HG03039 (cell line): ENCODE measurements at regions not wholly inside any gene's neighbourhood (a gene's known extent, or its start where the extent isn't known, plus 50 kb on each side); places are given as distances from the start of the nearest gene placed in this dataset.

Experiments
- ATAC-seq: cut with Tn5 transposase; IDR thresholded peaks from one replicate; pipeline ENCODE4 v1.9.1; 2021; ENCODE audit warnings: mild to moderate bottlenecking, moderate library complexity; ENCODE audit not compliant: unreplicated experiment

DNA sequence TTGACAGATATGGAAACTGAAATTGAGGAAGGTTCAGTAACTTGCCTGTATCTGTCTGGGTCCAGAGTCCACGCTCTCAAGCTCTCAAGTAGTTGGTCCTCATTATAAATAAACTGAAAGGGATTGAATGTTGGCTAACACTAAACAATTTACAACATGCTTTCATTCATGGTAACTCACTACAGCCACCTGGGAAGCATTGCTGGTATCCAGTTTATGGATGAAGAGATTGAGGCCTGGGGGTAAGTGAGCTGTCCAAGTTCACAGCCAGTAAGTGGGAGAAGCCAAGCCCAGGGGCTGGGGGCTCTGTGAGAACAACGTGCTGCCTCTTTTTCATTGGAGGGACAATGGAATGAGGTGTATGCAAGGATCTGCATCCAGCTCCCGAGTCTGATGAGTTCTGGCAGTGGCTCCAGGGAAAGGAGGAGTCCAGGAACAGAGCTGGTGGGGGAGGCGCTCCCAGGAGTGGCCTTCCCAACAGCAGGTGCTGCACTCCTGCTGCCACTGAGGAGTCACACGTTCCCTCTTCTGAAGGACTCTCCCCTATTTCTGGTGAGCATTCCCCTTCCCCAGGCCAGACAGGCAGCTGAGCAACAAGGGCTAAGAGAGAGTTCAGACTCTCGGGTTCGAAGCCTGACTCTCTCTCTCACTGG is 175.8 kb downstream of the CSNK2A3 start:
- no peak for ATAC-seq

DNA sequence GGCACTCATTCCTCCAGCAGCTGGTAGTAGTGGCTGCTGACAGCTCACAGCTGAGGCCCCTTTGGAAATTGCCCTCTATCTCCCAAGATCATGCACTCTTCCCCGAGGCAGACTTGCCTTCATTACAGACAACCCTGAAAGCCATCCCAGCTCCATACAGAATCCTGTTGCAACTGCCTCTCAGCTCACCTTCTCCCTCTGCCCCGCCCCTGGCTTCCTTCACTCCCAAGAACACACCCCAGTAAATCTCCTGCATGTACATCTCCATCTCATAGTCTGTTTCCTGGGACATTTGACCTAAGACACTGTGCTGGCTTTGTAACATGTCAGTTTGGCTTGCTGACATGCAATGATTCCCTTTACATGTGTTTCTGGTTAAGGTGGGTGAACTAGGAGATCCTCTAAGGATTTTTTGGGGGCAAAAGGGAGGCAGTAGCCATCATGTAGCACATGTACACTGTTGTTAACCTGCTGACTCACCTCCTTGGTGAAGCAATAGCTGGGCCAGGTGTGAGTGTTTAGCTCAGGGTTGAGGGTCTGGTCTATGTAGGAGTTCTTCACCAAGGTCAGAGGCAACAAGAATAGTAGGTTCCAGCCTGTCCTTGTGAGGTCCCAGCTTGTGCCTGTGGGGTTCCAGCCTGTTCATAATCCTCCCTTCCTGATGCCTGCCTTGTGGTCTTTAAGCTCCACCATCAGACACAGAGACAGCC is 179.6 kb downstream of the CSNK2A3 start:
- ATAC-seq: no peak

DNA sequence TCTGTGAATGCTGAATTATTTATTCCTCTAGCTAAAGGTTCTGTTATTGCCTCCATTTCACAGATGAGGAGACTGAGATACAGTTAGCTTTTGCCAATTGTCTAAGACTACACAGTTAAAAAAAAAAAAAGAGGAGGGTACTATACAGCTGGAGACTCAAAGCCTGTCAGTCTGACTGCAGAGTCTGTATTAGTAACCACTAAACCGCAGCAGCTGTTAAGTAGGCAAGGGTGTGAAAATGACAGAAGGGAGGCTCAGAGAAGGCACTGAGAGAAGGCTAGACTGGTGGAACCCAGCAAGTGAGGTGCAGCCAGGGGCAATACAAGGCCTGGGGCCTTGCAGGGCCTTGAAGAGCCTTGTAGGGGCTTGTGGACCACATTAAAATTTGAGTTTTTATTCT is 181.2 kb downstream of the CSNK2A3 start:
- peak; percentile 54 for ATAC-seq

DNA sequence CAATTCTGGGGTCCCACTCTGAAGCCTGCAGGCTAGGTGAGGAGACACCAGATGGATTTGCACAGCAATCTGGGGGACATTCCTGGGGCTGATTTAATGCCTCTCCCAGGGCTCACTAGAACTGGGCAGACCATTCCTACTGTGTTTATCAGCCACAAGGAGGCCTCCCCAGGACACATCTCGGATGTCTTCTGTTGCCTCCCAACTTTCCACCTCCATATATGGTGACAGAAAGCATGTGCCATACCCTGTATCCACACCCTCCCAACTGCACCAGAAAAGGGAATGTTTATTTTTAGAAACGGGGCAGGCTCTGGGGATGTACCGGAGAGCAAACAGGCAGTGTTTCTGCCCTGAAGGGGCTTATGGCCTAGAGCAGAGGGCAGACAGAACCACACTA is 181.8 kb downstream of the CSNK2A3 start:
- no peak for ATAC-seq

DNA sequence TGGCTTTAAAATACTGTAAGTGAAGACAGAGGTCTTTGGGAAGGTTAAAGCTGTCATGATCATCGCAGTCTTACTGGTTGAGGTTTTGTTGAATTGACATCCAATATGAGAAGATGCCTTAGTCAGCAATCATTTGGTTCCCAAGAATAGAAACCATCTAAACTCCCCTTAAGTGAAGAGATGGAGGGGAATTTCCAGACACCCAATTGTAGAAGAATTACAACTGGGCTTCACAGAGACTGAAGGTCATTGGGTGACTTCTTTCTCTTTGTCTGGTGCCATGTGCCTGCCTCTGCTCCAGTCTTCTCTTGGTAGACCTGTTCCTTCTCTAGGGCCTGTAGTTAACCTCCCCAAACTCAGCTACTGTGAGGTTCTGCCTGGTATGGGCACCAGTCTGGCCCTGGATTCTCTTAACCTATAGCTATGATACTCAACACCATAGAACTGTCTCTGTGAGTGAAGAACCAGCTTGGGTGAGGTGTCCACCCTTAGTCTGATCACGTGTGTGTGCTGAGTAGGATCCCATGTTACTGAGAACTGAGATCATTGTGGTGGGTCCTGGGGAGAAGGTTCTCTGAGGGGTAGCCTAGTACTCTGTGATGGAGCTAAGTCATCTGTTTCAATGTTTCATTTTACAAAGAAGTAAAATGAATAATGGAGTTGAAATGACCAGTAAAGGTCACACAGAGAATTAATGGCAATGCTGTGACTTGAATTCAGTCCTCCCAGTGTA is 182.5 kb downstream of the CSNK2A3 start:
- no peak for ATAC-seq

DNA sequence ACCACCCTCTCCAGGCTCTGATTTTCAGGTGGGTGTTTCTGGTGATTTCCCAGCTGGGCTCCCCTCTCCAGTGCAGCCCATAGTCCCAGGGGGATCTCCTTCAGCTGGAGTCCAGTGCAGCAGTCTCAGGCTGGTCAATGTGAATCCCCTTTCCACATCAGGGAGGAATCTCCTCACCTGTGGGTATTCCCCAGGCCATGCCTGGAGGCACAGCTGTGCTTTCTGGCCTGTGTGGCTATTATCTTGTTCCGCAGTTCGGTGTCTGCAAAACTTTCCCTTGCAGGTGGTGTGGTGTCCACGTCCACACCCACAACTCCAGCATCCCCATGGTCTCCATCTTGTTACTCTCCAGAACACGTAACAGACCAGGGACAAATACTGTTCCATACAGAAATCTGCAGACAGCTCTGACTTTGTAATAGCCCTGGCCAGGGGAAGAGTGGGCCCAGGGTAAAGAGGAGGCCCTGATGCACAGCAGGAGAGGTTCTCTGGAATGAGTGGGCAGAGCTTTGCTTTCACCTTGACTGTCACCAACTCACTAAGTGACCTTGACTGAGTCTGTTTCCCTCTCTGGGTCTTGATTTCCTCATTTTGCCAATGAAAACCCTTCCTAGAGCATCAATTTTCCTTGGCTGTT is 183.2 kb downstream of the CSNK2A3 start:
- no peak for ATAC-seq

DNA sequence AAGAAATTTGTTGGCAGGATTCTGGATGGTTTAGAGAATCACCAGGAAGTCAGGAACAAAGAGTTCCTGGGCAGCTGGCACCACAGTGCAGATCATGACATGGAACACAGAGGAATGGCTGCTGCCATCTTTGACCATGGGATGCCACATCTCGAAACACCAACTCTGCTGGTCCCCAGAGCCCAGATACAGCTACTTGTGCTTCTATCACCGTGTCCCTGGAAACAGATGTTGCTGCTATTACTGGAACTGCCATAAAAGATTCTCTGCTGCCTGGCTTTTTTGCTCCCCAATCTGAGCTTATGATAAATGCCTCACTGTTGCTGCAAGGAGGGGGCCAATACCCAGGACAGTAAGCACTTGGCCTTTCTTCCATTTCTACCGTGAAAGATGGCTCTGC is 185.2 kb downstream of the CSNK2A3 start:
- ATAC-seq: no peak

DNA sequence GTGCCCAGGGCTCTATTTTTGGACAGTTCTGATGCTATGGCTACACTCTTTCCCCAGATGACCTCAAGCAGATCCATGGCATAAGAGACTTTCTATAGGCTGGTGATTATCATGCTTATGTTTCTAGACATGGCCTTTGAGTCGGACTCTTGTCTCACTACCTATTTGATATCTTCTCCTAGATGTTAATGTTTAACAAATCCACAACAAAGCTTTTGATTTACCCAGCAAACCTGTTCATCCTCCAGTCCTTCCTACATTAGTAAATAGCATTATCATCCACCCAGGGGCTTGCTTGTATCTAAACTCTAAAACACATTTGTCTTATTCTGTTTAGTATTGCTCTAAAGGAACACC is 188.7 kb downstream of the CSNK2A3 start:
- no peak for ATAC-seq

DNA sequence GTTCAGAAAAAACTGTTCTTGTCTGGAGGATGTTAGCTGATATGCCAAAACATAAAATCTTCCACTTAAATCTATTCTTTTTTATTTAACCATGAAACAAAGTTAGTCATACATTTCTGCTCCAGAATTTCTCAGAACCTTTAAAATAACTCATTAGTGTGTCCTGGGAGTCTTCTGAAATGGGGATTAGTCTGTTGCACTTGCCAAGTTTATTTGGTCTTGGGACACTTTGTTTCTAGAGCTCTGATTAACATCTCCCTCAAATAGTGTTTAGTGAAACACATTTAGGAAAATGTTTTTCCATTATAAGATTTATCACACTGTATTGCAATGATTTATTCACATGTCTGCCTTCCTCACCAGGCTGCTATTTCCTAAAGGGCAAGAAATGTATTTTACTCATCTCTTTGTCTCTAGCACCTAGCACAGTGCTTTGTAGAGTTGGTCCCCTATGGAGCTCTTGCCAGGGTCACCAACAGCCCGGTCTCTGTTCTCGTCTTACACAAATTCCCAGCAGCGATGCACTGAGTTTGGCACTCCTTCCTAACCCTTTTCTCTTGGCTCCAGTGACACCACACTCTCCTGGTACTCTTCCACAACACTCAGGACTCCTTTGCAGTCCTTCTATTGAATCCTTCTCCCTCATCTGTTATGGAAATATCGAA is 189.2 kb downstream of the CSNK2A3 start:
- no peak for ATAC-seq

DNA sequence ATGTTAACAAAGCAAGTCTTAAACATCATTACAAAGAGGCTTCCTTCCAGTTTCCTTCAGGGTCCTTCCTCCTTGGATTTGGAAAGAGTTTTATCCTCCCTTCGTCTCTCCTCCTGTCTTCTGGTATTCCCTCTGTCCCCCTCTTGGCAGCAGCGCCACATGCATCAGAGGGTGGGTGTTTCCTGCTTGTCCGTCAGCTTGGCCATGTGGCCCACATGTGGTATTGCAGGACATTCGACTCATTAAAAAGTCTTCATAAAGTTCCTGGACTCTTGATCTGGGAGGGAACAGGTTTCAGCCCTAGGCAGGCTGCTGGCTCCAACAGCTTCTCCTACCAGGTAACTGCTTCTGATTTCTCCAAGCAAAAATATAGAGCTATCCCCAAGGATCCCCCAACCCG is 189.8 kb downstream of the CSNK2A3 start:
- ATAC-seq: no peak

DNA sequence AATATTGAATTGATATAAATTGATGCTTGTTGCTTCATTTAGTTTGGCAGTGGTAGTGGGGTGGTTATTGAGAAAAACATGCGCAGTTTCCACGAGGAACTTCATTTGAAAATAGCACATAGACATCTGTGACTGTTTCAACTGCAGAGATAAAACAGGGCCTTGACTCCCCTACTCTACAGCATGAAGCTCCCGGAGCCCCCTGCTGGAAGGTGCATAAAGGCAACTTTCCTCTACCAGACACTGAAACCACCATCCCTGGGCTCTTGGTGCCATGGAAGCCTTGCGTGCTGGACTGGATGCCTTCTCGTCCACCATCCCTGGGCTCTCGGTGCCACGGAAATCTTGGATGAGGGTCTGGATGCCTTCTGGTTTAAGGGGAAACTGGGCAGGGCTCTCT is 195.9 kb downstream of the CSNK2A3 start:
- no peak for ATAC-seq

DNA sequence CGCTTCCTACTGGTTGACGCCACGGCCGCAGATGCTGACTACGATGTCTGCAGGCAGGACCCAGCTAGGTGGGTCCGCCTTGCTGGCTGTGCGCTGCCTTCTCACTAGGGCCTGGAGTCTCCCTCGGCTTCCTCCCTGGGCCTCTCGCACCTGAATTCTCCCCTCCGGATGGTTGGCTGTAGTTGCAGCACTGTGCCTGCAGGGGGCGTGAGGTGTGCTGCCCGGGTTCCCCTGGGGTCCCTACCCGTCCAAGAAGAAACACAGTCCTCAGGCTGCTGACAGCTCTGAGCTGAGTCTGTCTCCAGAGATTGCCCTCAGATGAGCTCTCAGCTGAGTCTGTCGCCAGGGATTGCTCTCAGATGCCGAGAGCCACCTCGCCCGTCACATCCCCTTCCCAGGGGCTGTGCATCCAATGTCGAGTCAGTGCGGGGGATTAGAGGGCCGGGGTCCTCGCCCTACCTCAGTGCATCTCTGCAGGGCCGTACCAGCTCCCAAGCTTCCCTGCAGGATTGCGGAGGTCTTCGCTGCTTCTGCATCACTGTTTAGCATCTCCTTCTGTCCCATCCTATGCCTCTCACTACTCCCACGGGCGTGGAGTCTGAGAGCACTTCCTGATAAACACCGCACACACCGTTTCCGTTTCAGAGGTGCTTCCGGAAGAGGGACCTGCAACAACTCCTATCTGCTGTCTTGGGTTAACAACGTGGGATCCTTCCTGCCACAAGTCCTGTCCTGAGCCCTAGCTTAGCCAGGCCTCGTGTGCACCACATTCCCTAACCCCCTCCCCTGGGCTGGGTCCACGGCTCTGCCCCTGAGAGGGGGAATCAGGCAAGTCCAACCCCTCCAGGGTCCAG is 196.9 kb downstream of the CSNK2A3 start:
- no peak for ATAC-seq

DNA sequence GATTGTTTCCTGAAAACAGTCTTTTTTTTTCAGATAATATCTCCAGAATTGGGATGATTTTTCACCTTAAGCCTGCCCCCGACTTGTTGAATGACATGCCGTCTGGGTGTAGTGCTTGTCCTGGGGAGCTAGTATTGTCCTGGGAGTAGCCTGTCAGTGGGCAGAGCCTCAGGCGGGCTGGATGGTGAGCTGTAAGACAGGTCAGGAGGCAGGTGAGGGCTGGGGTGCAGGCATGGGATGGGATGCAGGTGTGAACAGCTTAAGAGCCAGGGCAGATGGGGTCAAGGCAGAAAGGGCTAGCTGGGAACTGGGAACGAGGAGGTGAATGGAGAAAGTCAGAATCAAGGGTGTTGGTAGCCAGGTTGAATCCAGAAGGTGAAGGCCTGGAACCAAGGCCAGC is 200.2 kb downstream of the CSNK2A3 start:
- ATAC-seq: no peak

DNA sequence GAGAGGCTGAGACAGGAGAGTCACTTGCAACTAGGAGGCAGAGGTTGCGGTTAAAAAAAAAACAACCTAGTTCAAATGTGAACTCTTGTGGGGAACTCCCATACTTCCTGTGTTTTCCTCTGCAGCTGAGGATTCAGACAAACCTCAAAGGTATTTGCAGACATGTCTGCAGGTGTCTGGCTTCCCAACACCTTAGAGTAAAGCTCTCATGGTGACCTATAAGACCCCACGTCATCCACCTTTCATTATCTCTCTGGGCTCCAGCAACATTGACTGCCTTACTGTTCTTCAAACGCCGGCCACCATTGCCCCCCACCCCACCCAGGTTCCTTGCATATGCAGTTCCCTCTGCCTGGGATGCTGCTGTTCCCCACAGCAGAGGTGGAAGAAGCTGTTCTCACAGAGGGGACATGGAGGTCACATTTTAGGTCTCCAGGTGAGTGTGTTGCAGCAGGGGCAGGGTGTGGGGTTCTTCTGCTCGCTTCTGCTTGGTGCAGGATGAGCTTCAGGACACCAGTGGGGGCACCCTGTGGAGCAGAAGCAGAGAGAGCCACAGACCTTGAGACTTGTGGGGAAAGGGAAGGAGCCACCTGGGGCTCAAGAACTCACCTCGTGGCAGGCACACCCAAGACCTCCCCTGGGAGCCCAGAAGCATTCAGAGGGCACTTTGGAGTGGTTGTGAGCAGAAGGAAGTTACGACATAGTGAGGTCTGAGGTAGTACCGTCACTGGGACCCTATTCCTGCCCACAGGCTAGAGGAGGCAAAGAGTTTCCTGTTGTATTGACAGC is 203.2 kb downstream of the CSNK2A3 start:
- ATAC-seq: no peak

DNA sequence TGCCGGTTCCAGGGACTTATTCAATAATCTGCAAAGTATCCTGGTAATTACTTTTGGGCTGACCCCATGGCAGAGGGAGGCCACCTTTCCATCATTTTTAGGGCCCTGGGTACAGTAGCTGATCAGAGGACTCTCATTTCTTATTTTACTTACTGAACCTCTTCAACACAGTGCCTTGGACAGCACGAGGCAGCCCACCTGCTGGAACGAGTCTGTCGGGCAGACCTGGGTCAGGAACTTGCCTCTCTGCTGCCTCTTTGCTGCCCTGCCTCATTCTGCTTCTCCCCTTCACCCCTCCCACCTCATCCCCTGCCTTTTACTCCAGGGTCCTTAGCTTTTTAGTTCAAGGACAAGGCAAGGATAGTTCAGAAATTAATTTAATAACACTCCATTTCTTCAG is 204.5 kb downstream of the CSNK2A3 start:
- no peak for ATAC-seq

DNA sequence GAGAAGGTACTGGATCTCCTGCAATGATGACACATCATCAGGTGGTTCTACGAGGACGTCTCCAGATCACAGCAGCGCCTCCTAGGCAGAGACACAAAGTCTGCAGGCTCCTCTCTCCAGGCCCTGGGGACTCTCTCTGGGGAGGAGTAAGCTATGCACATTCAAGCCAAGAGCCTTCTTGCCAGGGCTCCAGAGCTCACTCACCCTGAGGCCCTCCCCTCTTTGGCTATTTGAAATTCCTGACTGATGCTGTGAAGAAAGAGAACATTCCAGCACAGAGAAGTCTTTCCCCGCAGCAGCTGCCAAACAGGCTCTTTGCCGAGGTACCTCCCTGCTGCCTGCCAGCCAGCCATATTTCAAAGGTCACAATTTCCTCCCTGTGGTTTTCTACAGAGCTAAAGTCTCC is 204.9 kb downstream of the CSNK2A3 start:
- ATAC-seq: no peak

DNA sequence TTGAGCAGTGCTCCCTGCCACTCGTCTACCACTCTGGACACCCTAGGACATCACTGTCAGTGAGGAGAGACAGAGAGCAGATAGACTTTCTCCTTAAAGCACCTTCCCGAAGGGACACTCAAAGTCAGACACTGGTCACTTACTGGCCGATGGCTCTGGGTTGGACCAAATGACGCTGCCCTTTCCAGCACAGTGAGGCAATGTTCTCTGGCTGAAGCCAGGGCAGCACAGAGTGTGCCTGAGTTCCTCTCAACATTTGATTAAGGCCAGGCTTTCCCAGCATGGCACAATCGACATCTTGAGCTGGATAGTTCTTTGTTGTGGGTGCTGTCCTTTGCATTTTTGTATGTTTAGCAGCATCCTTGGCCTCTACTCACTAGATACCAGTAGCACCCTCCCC is 206.2 kb downstream of the CSNK2A3 start:
- ATAC-seq: no peak

DNA sequence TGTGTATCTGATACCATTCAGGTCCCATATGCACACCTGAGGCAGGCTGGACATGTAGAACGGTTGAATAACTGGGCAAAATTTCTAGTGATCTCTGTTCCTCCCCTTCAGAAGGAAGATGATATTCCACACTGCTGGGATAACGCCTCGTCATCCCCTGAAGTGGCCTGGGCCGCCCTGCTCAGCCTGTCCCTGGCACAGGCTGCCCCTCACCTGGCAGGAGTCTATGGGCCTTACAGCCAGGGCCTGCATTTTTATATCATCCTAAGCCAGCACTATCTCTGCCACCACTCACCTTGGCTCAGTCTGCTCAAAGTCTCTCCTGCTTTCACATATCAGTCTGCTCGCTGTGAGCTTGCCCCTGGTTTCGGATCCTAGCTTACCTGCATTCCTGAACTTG is 209.2 kb downstream of the CSNK2A3 start:
- ATAC-seq: no peak

DNA sequence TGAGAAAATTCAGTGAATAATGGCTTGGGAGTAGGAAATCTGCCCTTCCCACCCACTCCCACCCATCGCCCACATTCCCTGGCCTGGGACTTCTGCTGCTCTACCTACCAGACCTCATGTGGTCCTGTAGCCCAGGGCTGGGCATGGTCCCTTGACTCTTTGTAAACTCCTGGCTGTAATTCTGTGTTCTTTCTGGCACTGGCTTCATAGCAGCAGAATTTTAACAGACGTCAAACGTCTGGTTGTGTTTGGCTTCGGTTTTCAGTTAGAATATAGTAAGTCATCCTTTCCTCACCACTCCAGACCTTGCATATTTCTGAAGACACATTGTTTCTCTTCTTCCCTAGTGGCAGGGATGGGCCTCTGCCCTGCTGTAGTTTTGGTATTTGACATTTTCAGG is 210.6 kb downstream of the CSNK2A3 start:
- ATAC-seq: no peak

DNA sequence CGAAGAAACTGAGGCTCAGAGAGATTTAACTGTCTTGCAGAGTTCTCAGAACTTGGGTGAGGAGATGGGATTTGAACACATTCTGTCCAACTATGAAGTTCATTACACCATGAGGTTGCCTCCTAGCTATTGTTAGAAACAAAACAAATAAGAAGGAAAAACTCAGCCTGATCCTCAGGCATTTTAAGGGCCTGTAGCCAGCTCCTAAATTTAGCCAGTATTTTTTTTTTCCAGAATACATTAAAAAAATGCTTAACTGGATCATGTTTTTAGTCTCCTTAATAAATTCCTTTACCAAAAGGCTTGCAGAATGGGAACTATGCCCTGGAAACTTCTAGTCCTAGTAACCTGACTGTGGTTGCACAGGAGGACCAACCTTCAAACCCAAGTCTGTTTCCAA is 212.0 kb downstream of the CSNK2A3 start:
- ATAC-seq: no peak
